ENCODE measurements at regions not wholly inside any gene's neighbourhood (a gene's known extent, or its start where the extent isn't known, plus 50 kb on each side); places are given as distances from the start of the nearest gene placed in this dataset.

GRCh38 chr10:78997635-78998618, 70.8 kb upstream of the ZMIZ1 start:
- Histone ChIP-seq H3K4me3 (no peak overlapping the region), H3K27ac (replicated peaks) (no peak overlapping the region), H3K36me3 (no peaks in the 10 kb centered on the region), H3K27me3 (ENCODE audit: low read depth) (no peaks in the 10 kb centered on the region), H3K9me3 (replicated peaks) (no peaks in the 10 kb centered on the region), H3K4me1 (no peaks in the 10 kb centered on the region)
- TF ChIP-seq CTCF (IDR thresholded peaks at IDR 0.05; ENCODE audit: borderline replicate concordance): no peak
- DNase-seq: no peak
- intact Hi-C loops (cut with micrococcal nuclease): no loop called here

GRCh38 chr10:79001082-79001885, 67.5 kb upstream of the ZMIZ1 start:
- Histone ChIP-seq H3K4me1 (peaks cover 5% of the 10 kb centered on the region), H3K27ac (replicated peaks) (no peak overlapping the region), H3K27me3 (ENCODE audit: low read depth) (no peaks in the 10 kb centered on the region), H3K36me3 (no peaks in the 10 kb centered on the region), H3K9me3 (replicated peaks) (no peaks in the 10 kb centered on the region), H3K4me3 (no peak overlapping the region)
- no peak for TF ChIP-seq CTCF (IDR thresholded peaks at IDR 0.05; ENCODE audit: borderline replicate concordance)
- intact Hi-C loops (cut with micrococcal nuclease): no loop called here
- no peak for DNase-seq

- no peak for DNase-seq
- TF ChIP-seq CTCF (IDR thresholded peaks at IDR 0.05; ENCODE audit: borderline replicate concordance): no peak
- Histone ChIP-seq H3K36me3 (no peaks in the 10 kb centered on the region), H3K9me3 (replicated peaks) (no peaks in the 10 kb centered on the region), H3K4me3 (no peak overlapping the region), H3K4me1 (peaks cover 6% of the 10 kb centered on the region), H3K27me3 (ENCODE audit: low read depth) (no peaks in the 10 kb centered on the region), H3K27ac (replicated peaks) (no peak overlapping the region)
- intact Hi-C loops (cut with micrococcal nuclease): no loop called here
Measured at GRCh38 chr10:79002336-79002735, 66.4 kb upstream of the ZMIZ1 start.

GRCh38 chr10:79003183-79004100, 65.3 kb upstream of the ZMIZ1 start:
- no peak for DNase-seq
- Histone ChIP-seq H3K9me3 (replicated peaks) (no peaks in the 10 kb centered on the region), H3K4me3 (no peak overlapping the region), H3K4me1 (peaks cover 15% of the 10 kb centered on the region), H3K27ac (replicated peaks) (peak overlapping the region; percentile 27), H3K27me3 (ENCODE audit: low read depth) (no peaks in the 10 kb centered on the region), H3K36me3 (no peaks in the 10 kb centered on the region)
- intact Hi-C loops (cut with micrococcal nuclease): no loop called here
- no peak for TF ChIP-seq CTCF (IDR thresholded peaks at IDR 0.05; ENCODE audit: borderline replicate concordance)

GRCh38 chr10:79004311-79004710, 64.5 kb upstream of the ZMIZ1 start:
- Histone ChIP-seq H3K27ac (replicated peaks) (no peak overlapping the region), H3K27me3 (ENCODE audit: low read depth) (no peaks in the 10 kb centered on the region)
- intact Hi-C loops (cut with micrococcal nuclease): no loop called here

More at GRCh38 chr10:79004311-79004710, 64.5 kb upstream of the ZMIZ1 start:
- no peak for TF ChIP-seq CTCF (IDR thresholded peaks at IDR 0.05; ENCODE audit: borderline replicate concordance)
- Histone ChIP-seq H3K4me3 (no peak overlapping the region), H3K4me1 (peaks cover 15% of the 10 kb centered on the region), H3K36me3 (no peaks in the 10 kb centered on the region), H3K9me3 (replicated peaks) (no peaks in the 10 kb centered on the region)
- DNase-seq: no peak
